ENCODE measurements at regions not wholly inside any gene's neighbourhood (a gene's known extent, or its start where the extent isn't known, plus 50 kb on each side); places are given as distances from the start of the nearest gene placed in this dataset.

DNA sequence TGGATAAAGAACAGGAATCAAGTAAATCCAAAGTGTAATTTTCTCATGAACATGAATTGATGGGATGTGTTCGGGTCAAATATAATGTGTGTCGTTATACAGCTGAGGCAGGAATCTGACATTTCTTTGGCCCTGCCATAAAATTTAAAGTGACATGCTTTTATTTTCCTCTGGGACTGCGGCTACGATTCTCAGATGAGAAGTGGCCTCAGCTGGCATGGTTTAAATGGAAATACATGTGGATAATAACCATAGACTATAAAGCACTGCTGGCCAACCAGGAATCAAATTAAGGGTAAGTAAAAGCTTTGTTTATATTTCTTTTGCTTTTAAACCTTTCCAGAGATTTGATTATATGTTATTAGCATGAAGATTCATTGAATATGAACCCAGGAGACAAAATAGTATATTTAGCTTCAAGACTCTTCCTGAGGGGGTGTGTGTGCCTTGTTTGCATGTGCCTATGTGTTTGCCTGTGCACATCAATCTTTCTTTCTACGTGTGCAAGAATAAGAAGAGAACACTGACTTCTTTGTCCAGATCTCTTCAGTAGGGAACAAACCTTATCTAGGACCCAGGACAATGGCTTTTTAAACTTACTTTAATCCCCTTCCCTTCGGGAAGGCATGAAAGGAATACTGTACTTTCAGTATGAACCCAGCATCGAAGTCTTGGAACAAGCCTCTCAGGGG is 629.0 kb upstream of the PFKP start:
- no peak for DNase-seq
- Histone ChIP-seq H3K9me3 (no peaks in the 10 kb centered on the region), H3K4me1 (no peaks in the 10 kb centered on the region), H3K27ac (no peak overlapping the region), H3K36me3 (no peaks in the 10 kb centered on the region), H3K4me3 (no peak overlapping the region), H3K27me3 (no peaks in the 10 kb centered on the region)
- TF ChIP-seq POLR2A (IDR thresholded peaks at IDR 0.05): no peak
- TF ChIP-seq, protein P1, sequence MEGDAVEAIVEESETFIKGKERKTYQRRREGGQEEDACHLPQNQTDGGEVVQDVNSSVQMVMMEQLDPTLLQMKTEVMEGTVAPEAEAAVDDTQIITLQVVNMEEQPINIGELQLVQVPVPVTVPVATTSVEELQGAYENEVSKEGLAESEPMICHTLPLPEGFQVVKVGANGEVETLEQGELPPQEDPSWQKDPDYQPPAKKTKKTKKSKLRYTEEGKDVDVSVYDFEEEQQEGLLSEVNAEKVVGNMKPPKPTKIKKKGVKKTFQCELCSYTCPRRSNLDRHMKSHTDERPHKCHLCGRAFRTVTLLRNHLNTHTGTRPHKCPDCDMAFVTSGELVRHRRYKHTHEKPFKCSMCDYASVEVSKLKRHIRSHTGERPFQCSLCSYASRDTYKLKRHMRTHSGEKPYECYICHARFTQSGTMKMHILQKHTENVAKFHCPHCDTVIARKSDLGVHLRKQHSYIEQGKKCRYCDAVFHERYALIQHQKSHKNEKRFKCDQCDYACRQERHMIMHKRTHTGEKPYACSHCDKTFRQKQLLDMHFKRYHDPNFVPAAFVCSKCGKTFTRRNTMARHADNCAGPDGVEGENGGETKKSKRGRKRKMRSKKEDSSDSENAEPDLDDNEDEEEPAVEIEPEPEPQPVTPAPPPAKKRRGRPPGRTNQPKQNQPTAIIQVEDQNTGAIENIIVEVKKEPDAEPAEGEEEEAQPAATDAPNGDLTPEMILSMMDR (IDR thresholded peaks at IDR 0.05): no peak

DNA sequence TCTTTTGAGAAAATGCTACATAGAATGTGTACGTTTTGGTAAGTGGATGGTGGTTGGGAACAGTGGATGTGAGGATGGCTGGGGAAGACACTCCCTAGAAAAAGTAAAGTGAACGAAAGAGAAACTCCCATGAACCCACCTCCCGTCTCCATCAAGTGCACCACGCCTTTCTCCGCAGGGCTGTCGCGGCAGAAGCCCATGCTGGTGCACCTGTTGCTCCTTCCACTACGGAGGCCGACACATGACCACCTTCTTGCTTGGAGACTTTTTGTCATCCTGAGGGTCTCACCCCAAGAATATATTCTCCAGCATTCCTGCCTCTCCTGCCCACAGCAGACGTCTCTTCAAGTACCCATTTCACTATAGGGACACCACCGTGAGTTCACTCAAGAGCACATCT is 630.4 kb upstream of the PFKP start:
- Histone ChIP-seq H3K9me3 (no peaks in the 10 kb centered on the region), H3K4me3 (no peak overlapping the region), H3K36me3 (no peaks in the 10 kb centered on the region), H3K27me3 (no peaks in the 10 kb centered on the region), H3K4me1 (no peaks in the 10 kb centered on the region), H3K27ac (no peak overlapping the region)
- TF ChIP-seq POLR2A (IDR thresholded peaks at IDR 0.05): no peak
- TF ChIP-seq, protein P1 (IDR thresholded peaks at IDR 0.05): no peak
- no peak for DNase-seq

DNA sequence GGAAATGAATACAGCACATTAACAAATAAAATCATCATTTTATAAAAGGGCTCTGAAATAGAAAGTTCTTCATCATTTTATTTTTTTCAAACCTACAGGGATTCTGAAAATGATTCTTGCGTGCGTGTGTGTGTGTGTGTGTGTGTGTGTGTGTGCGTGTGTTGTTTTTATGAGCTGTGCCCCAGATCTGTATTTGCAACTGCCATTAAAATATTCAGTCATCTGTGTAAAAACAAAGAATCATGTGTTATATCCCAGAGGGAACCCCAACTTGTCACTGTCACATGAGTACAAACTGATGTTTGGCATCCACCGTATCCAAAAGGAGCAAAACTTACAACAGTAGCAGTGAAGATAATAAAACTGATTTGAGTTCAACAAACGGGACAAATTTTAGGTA is 635.4 kb upstream of the PFKP start:
- no peak overlapping the region for H3K4me3 ChIP-seq
- H3K27ac ChIP-seq: no peak overlapping the region
- no peak for TF ChIP-seq POLR2A (IDR thresholded peaks at IDR 0.05)
- TF ChIP-seq, protein P1 (IDR thresholded peaks at IDR 0.05): no peak
- no peaks in the 10 kb centered on the region for H3K27me3 ChIP-seq
- H3K36me3 ChIP-seq: no peaks in the 10 kb centered on the region
- no peaks in the 10 kb centered on the region for H3K4me1 ChIP-seq
- no peaks in the 10 kb centered on the region for H3K9me3 ChIP-seq
- no peak for DNase-seq

DNA sequence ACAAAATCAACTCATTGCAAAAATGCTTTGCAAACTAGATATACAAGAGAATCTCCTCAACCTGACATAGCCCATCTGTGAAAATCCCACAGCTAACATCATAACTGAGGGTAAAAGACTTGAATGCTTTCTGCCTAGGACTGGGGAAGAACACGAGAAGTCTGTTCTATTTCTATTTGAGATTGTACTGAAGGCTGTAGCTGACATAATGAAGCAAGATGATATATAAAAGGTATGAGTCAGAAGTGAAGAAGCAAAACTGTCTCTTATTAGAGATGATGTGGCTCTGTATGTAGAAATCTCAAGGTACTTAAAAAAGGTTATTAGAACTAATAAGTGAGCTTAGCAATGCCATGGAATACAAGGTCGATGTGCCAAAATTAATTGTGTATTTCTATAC is 639.9 kb upstream of the PFKP start:
- Histone ChIP-seq H3K9me3 (no peaks in the 10 kb centered on the region), H3K27me3 (no peaks in the 10 kb centered on the region), H3K27ac (no peak overlapping the region), H3K36me3 (no peaks in the 10 kb centered on the region), H3K4me3 (no peak overlapping the region), H3K4me1 (no peaks in the 10 kb centered on the region)
- TF ChIP-seq, protein P1 (IDR thresholded peaks at IDR 0.05): no peak
- no peak for TF ChIP-seq POLR2A (IDR thresholded peaks at IDR 0.05)
- DNase-seq: no peak

DNA sequence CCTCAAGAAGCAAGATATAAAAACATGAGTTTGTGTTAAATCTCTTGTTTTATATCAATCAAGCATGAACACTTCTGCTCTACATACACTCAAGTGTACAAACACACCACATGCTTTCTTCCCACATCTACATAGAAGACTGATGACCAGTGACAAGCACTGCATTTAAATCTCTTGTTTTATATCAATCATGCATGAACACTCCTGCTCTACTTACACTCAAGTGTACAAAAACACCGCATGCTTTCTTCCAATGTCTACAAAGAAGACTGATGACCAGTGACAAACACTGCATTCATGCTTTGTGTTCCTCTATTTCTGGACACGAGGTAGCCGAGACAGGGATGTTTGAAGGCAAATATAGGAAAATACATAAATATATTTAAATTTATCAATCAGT is 642.0 kb upstream of the PFKP start:
- TF ChIP-seq POLR2A (IDR thresholded peaks at IDR 0.05): no peak
- TF ChIP-seq, protein P1 (IDR thresholded peaks at IDR 0.05): no peak
- no peak for DNase-seq
- Histone ChIP-seq H3K4me3 (no peak overlapping the region), H3K4me1 (no peaks in the 10 kb centered on the region), H3K27me3 (no peaks in the 10 kb centered on the region), H3K36me3 (no peaks in the 10 kb centered on the region), H3K9me3 (no peaks in the 10 kb centered on the region), H3K27ac (no peak overlapping the region)

DNA sequence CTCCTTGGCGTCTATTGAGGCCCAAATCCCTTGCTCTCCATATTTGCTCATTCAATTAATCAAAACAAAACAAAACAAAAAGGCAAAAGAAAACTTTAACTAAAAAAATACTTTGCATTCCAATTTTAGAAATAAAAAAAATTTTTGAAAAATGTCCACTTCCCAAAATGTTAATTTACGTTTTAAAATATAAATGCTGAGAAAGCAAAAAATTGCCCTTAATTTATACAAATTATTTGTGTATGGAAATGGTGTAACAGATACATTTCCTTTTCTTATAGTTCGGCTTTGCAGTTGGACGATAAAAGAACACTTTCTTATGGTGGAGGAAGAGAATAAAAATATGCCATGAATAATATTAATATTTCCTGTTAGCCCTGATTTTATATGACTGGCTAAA is 652.8 kb upstream of the PFKP start:
- no peak for TF ChIP-seq POLR2A (IDR thresholded peaks at IDR 0.05)
- TF ChIP-seq, protein P1 (IDR thresholded peaks at IDR 0.05): no peak
- H3K36me3 ChIP-seq: no peaks in the 10 kb centered on the region
- H3K27me3 ChIP-seq: no peaks in the 10 kb centered on the region
- no peak overlapping the region for H3K27ac ChIP-seq
- no peaks in the 10 kb centered on the region for H3K4me1 ChIP-seq
- H3K9me3 ChIP-seq: no peaks in the 10 kb centered on the region
- H3K4me3 ChIP-seq: no peak overlapping the region
- no peak for DNase-seq
